Stimulated activated CD8-positive, alpha-beta memory T cell treated with anti-CD3 and anti-CD28 coated beads, Interleukin-2, amount 100 ng/mL, for 1 hour (primary cell): ENCODE measurements at regions not wholly inside any gene's neighbourhood (a gene's known extent, or its start where the extent isn't known, plus 50 kb on each side); places are given as distances from the start of the nearest gene placed in this dataset.

Experiments
- DNase-seq, 2 donors: peaks; one replicate each; pipeline ENCODE4 v3.0.0-alpha.2; 2020; ENCODE audit warnings: low read depth in 2 of 2

GRCh38 chr15:97096303-97096835, 765.9 kb downstream of the NR2F2 start:
- DNase-seq = no peak

- no peak for DNase-seq
Observed at GRCh38 chr15:97099040-97099439, 768.5 kb downstream of the NR2F2 start.

- no peak for DNase-seq
Observed at GRCh38 chr15:97101572-97101971, 771.1 kb downstream of the NR2F2 start.

- no peak for DNase-seq
Observed at GRCh38 chr15:97114900-97115760, 784.6 kb downstream of the NR2F2 start.

- no peak for DNase-seq
Observed at GRCh38 chr15:97115761-97116070, 785.2 kb downstream of the NR2F2 start.

GRCh38 chr15:97124790-97125189, 794.3 kb downstream of the NR2F2 start:
- DNase-seq = no peak

GRCh38 chr15:97126553-97127233, 796.2 kb downstream of the NR2F2 start:
- DNase-seq = no peak

GRCh38 chr15:97129674-97130073, 799.2 kb downstream of the NR2F2 start:
- no peak for DNase-seq

GRCh38 chr15:97140216-97140615, 809.7 kb downstream of the NR2F2 start:
- DNase-seq = no peak

- no peak for DNase-seq
Observed at GRCh38 chr15:97141360-97141759, 810.9 kb downstream of the NR2F2 start.

- DNase-seq = no peak
Observed at GRCh38 chr15:97141871-97142270, 811.4 kb downstream of the NR2F2 start.

- no peak for DNase-seq
Observed at GRCh38 chr15:97143592-97144376, 813.3 kb downstream of the NR2F2 start.

GRCh38 chr15:97144377-97144711, 813.8 kb downstream of the NR2F2 start:
- DNase-seq = no peak

GRCh38 chr15:97146929-97147870, 813.3 kb upstream of the ARRDC4 start:
- no peak for DNase-seq

GRCh38 chr15:97153356-97153965, 807.0 kb upstream of the ARRDC4 start:
- no peak for DNase-seq

- no peak for DNase-seq
Observed at GRCh38 chr15:97156739-97157265, 803.7 kb upstream of the ARRDC4 start.

- no peak for DNase-seq
Observed at GRCh38 chr15:97162805-97163495, 797.6 kb upstream of the ARRDC4 start.

- no peak for DNase-seq
Observed at GRCh38 chr15:97165205-97165604, 795.3 kb upstream of the ARRDC4 start.

- no peak for DNase-seq
Observed at GRCh38 chr15:97168704-97169475, 791.6 kb upstream of the ARRDC4 start.
